ENCODE measurements at regions not wholly inside any gene's neighbourhood (a gene's known extent, or its start where the extent isn't known, plus 50 kb on each side); places are given as distances from the start of the nearest gene placed in this dataset.

GRCh38 chr18:22676423-22676822, 256.7 kb upstream of the RBBP8 start:
- no peak for TF ChIP-seq CTCF (IDR thresholded peaks at IDR 0.05; ENCODE audit: low read depth, low read length)
- no peak overlapping the region for H3K4me3 ChIP-seq (replicated peaks in 1 of 2; ENCODE audit: low read depth in 2 of 2, low read length in 2 of 2)
- peak; percentile 51 to 69 for DNase-seq (ENCODE audit: low read depth in 2 of 2)

GRCh38 chr18:22678486-22678885, 254.6 kb upstream of the RBBP8 start:
- H3K4me3 ChIP-seq (replicated peaks in 1 of 2; ENCODE audit: low read depth in 2 of 2, low read length in 2 of 2) = no peak overlapping the region
- TF ChIP-seq CTCF (IDR thresholded peaks at IDR 0.05; ENCODE audit: low read depth, low read length) = no peak
- peak in 1 of 2 donors; percentile 45 for DNase-seq (ENCODE audit: low read depth in 2 of 2)

- no peak for DNase-seq (ENCODE audit: low read depth in 2 of 2)
- no peak for TF ChIP-seq CTCF (IDR thresholded peaks at IDR 0.05; ENCODE audit: low read depth, low read length)
- H3K4me3 ChIP-seq (replicated peaks in 1 of 2; ENCODE audit: low read depth in 2 of 2, low read length in 2 of 2) = no peak overlapping the region
These were observed 252.2 kb upstream of the RBBP8 start for GRCh38 chr18:22680944-22681343.

GRCh38 chr18:22681908-22682307, 251.2 kb upstream of the RBBP8 start:
- TF ChIP-seq CTCF (IDR thresholded peaks at IDR 0.05; ENCODE audit: low read depth, low read length) = no peak
- H3K4me3 ChIP-seq (replicated peaks in 1 of 2; ENCODE audit: low read depth in 2 of 2, low read length in 2 of 2) = no peak overlapping the region
- no peak for DNase-seq (ENCODE audit: low read depth in 2 of 2)

- no peak overlapping the region for H3K4me3 ChIP-seq (replicated peaks in 1 of 2; ENCODE audit: low read depth in 2 of 2, low read length in 2 of 2)
- TF ChIP-seq CTCF (IDR thresholded peaks at IDR 0.05; ENCODE audit: low read depth, low read length) = no peak
- no peak for DNase-seq (ENCODE audit: low read depth in 2 of 2)
These were observed 250.4 kb upstream of the RBBP8 start for GRCh38 chr18:22682720-22683119.

- TF ChIP-seq CTCF (IDR thresholded peaks at IDR 0.05; ENCODE audit: low read depth, low read length) = no peak
- DNase-seq (ENCODE audit: low read depth in 2 of 2) = peak; percentile 78 to 83
- H3K4me3 ChIP-seq (replicated peaks in 1 of 2; ENCODE audit: low read depth in 2 of 2, low read length in 2 of 2) = no peak overlapping the region
These were observed 249.9 kb upstream of the RBBP8 start for GRCh38 chr18:22683196-22683676.

- H3K4me3 ChIP-seq (replicated peaks in 1 of 2; ENCODE audit: low read depth in 2 of 2, low read length in 2 of 2) = no peak overlapping the region
- DNase-seq (ENCODE audit: low read depth in 2 of 2) = no peak
- TF ChIP-seq CTCF (IDR thresholded peaks at IDR 0.05; ENCODE audit: low read depth, low read length) = no peak
These were observed 249.3 kb upstream of the RBBP8 start for GRCh38 chr18:22683786-22684185.

All from cardiac fibroblast (primary cell).